Neural progenitor cell (in vitro differentiated cells): ENCODE measurements at regions not wholly inside any gene's neighbourhood (a gene's known extent, or its start where the extent isn't known, plus 50 kb on each side); places are given as distances from the start of the nearest gene placed in this dataset.

ENCODE experiments used
- DNase-seq: peaks from one replicate; pipeline ENCODE4 v3.0.0-alpha.2; 2016; ENCODE audit warnings: low spot score
- H2AFZ ChIP-seq: fragments of 200-600 bp; sonication (generic); replicated peaks from 2 replicates; pipeline ENCODE4 v1.6.1; 2016; ENCODE audit warnings: antibody characterized with exemption
- H3F3A ChIP-seq: fragments of 200-600 bp; sonication (generic); 2 replicates; pipeline ENCODE4 v1.6.1; 2016; ENCODE audit warnings: antibody characterized with exemption, low read depth
- H3K27ac ChIP-seq: fragments of 200-600 bp; sonication (generic); 2 replicates; pipeline ENCODE4 v1.5.1; 2016; ENCODE audit warnings: mild to moderate bottlenecking
- H3K27me3 ChIP-seq: fragments of 200-600 bp; sonication (generic); 2 replicates; pipeline ENCODE4 v1.6.1; 2016; ENCODE audit warnings: mild to moderate bottlenecking, moderate library complexity
- H3K36me3 ChIP-seq: fragments of 200-600 bp; sonication (generic); 2 replicates; pipeline ENCODE4 v1.5.1; 2016
- H3K4me1 ChIP-seq: fragments of 200-600 bp; sonication (generic); 2 replicates; pipeline ENCODE4 v1.6.1; 2016; ENCODE audit warnings: mixed run types
- H3K4me2 ChIP-seq: fragments of 200-600 bp; sonication (generic); 2 replicates; pipeline ENCODE4 v1.6.1; 2016
- H3K4me3 ChIP-seq: fragments of 200-600 bp; sonication (generic); 2 replicates; pipeline ENCODE4 v1.5.1; 2016
- H3K79me2 ChIP-seq: fragments of 200-600 bp; sonication (generic); 2 replicates; pipeline ENCODE4 v1.6.1; 2016; ENCODE audit warnings: low read depth
- H3K9ac ChIP-seq: fragments of 200-600 bp; sonication (generic); 2 replicates; pipeline ENCODE4 v1.6.1; 2016
- H3K9me3 ChIP-seq: fragments of 200-600 bp; sonication (generic); 2 replicates; pipeline ENCODE4 v1.5.1; 2016; ENCODE audit warnings: low read depth
- H4K20me1 ChIP-seq: fragments of 200-600 bp; sonication (generic); 2 replicates; pipeline ENCODE4 v1.6.1; 2016; ENCODE audit warnings: low read depth
- H3K27ac Mint-ChIP-seq: 3 replicates; pipeline ENCODE4 v1.8.0; 2021; ENCODE audit warnings: mixed read lengths
- H3K27me3 Mint-ChIP-seq: 2 replicates; pipeline ENCODE4 v1.8.0; 2022; ENCODE audit warnings: low read depth, mild to moderate bottlenecking, inconsistent platforms, moderate library complexity, mixed read lengths; ENCODE audit not compliant: insufficient read depth
- H3K36me3 Mint-ChIP-seq: 3 replicates; pipeline ENCODE4 v1.8.0; 2021; ENCODE audit warnings: mixed read lengths
- H3K4me1 Mint-ChIP-seq: 3 replicates; pipeline ENCODE4 v1.8.0; 2021; ENCODE audit warnings: mixed read lengths
- H3K4me3 Mint-ChIP-seq: 3 replicates; pipeline ENCODE4 v1.8.0; 2021; ENCODE audit warnings: mild to moderate bottlenecking, moderate library complexity, mixed read lengths
- H3K9me3 Mint-ChIP-seq: 3 replicates; pipeline ENCODE4 v1.8.0; 2020; ENCODE audit warnings: mixed read lengths
- EZH2 ChIP-seq: fragments of 200-600 bp; sonication (generic); IDR thresholded peaks from 2 replicates; pipeline ENCODE4 v1.6.1; 2017; ENCODE audit warnings: antibody characterized with exemption, mild to moderate bottlenecking, moderate library complexity
- EZH2phosphoT487 ChIP-seq: fragments of 200-600 bp; sonication (generic); IDR thresholded peaks from 2 replicates; pipeline ENCODE4 v1.6.1; 2017; ENCODE audit warnings: antibody characterized with exemption
- TF ChIP-seq, protein P1 (sequence below): fragments of 200-600 bp; sonication (generic); IDR thresholded peaks from 2 replicates; pipeline ENCODE4 v1.5.1; 2017; ENCODE audit warnings: antibody characterized with exemption, mild to moderate bottlenecking

- H4K20me1 ChIP-seq, result no peaks in the 10 kb centered on the region
- H3K27ac ChIP-seq, result no peak overlapping the region
- H3K36me3 ChIP-seq, result no peaks in the 10 kb centered on the region
- H3K4me1 ChIP-seq, result no peaks in the 10 kb centered on the region
- no peaks in the 10 kb centered on the region for H3K27me3 ChIP-seq
- peaks cover 3% of the 10 kb centered on the region for H3K27me3 Mint-ChIP-seq
- H3K4me3 ChIP-seq, result no peak overlapping the region
- H3K27ac Mint-ChIP-seq, result no peak overlapping the region
- H3K4me1 Mint-ChIP-seq, result peaks cover 8% of the 10 kb centered on the region
- TF ChIP-seq EZH2phosphoT487 (no peak), EZH2 (no peak)
- TF ChIP-seq, protein P1, sequence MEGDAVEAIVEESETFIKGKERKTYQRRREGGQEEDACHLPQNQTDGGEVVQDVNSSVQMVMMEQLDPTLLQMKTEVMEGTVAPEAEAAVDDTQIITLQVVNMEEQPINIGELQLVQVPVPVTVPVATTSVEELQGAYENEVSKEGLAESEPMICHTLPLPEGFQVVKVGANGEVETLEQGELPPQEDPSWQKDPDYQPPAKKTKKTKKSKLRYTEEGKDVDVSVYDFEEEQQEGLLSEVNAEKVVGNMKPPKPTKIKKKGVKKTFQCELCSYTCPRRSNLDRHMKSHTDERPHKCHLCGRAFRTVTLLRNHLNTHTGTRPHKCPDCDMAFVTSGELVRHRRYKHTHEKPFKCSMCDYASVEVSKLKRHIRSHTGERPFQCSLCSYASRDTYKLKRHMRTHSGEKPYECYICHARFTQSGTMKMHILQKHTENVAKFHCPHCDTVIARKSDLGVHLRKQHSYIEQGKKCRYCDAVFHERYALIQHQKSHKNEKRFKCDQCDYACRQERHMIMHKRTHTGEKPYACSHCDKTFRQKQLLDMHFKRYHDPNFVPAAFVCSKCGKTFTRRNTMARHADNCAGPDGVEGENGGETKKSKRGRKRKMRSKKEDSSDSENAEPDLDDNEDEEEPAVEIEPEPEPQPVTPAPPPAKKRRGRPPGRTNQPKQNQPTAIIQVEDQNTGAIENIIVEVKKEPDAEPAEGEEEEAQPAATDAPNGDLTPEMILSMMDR, result no peak
- H3K4me3 Mint-ChIP-seq, result no peak overlapping the region
- H3F3A ChIP-seq, result no peaks in the 10 kb centered on the region
- H3K9ac ChIP-seq, result no peak overlapping the region
- no peak for DNase-seq
- no peaks in the 10 kb centered on the region for H3K36me3 Mint-ChIP-seq
- no peak overlapping the region for H3K4me2 ChIP-seq
- no peak overlapping the region for H2AFZ ChIP-seq
- H3K9me3 Mint-ChIP-seq, result peaks cover 24% of the 10 kb centered on the region
- peaks cover under 1% of the 10 kb centered on the region for H3K9me3 ChIP-seq
- H3K79me2 ChIP-seq, result no peaks in the 10 kb centered on the region
Observed at GRCh38 chr16:79850348-79850747, 249.8 kb upstream of the MAF start.

- DNase-seq, result no peak
- Histone ChIP-seq H3K9ac (no peak overlapping the region), H3K79me2 (no peaks in the 10 kb centered on the region), H3K4me1 (no peaks in the 10 kb centered on the region), H3K27ac (no peak overlapping the region), H3K9me3 (no peaks in the 10 kb centered on the region), H2AFZ (no peak overlapping the region), H3K27me3 (no peaks in the 10 kb centered on the region), H3K4me3 (no peak overlapping the region), H3F3A (no peaks in the 10 kb centered on the region), H4K20me1 (no peaks in the 10 kb centered on the region), H3K36me3 (no peaks in the 10 kb centered on the region), H3K4me2 (no peak overlapping the region)
- H3K27ac Mint-ChIP-seq, result no peak overlapping the region
- no peak overlapping the region for H3K4me3 Mint-ChIP-seq
- H3K4me1 Mint-ChIP-seq, result peaks cover 8% of the 10 kb centered on the region
- peaks cover 3% of the 10 kb centered on the region for H3K27me3 Mint-ChIP-seq
- no peaks in the 10 kb centered on the region for H3K36me3 Mint-ChIP-seq
- H3K9me3 Mint-ChIP-seq, result peaks cover 15% of the 10 kb centered on the region
- TF ChIP-seq EZH2 (no peak), EZH2phosphoT487 (no peak)
- TF ChIP-seq, protein P1, result no peak
Observed at GRCh38 chr16:79849119-79849518, 248.6 kb upstream of the MAF start.

DNA sequence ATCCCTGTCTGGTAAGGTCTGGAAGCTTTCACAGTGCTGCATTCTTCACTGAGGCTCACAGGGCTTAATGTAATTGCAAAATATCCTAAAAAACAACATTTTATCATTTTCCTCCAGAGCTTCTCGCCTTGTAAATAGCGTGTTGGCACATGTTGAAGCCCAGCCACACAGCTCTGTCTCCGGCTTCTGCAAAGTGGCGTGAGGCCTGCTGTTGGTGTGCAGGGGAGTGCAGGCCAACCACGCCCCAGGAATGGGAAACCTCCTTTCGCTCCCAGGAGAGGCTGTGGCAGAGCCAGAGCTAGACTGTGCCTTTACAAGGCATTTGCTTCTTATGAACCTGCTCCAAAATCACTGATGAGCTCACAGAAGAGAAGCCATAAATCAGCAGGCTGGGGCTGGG lies 248.2 kb upstream of the MAF start:
- no peaks in the 10 kb centered on the region for H3K79me2 ChIP-seq
- H3K4me3 ChIP-seq, result no peak overlapping the region
- H3K27me3 ChIP-seq, result no peaks in the 10 kb centered on the region
- Mint-ChIP-seq H3K36me3 (no peaks in the 10 kb centered on the region), H3K27ac (no peak overlapping the region), H3K9me3 (peaks cover 15% of the 10 kb centered on the region), H3K4me1 (peaks cover 8% of the 10 kb centered on the region), H3K27me3 (peaks cover 3% of the 10 kb centered on the region), H3K4me3 (no peak overlapping the region)
- H3K4me2 ChIP-seq, result no peak overlapping the region
- no peak for DNase-seq
- no peak overlapping the region for H3K27ac ChIP-seq
- H2AFZ ChIP-seq, result no peak overlapping the region
- H3K9me3 ChIP-seq, result no peaks in the 10 kb centered on the region
- no peak overlapping the region for H3K9ac ChIP-seq
- H3F3A ChIP-seq, result no peaks in the 10 kb centered on the region
- H3K4me1 ChIP-seq, result no peaks in the 10 kb centered on the region
- TF ChIP-seq EZH2phosphoT487 (no peak), EZH2 (no peak)
- TF ChIP-seq, protein P1, result no peak
- no peaks in the 10 kb centered on the region for H3K36me3 ChIP-seq
- H4K20me1 ChIP-seq, result no peaks in the 10 kb centered on the region

- Histone ChIP-seq H2AFZ (no peak overlapping the region), H3K9ac (no peak overlapping the region), H3K4me3 (no peak overlapping the region), H3K27me3 (no peaks in the 10 kb centered on the region), H3F3A (no peaks in the 10 kb centered on the region), H3K36me3 (no peaks in the 10 kb centered on the region), H3K4me2 (no peak overlapping the region), H3K9me3 (no peaks in the 10 kb centered on the region), H3K27ac (no peak overlapping the region), H4K20me1 (no peaks in the 10 kb centered on the region), H3K79me2 (no peaks in the 10 kb centered on the region), H3K4me1 (no peaks in the 10 kb centered on the region)
- H3K4me3 Mint-ChIP-seq, result no peak overlapping the region
- peaks cover 3% of the 10 kb centered on the region for H3K27me3 Mint-ChIP-seq
- TF ChIP-seq EZH2, result no peak
- TF ChIP-seq, protein P1, result no peak
- no peak for TF ChIP-seq EZH2phosphoT487
- H3K36me3 Mint-ChIP-seq, result no peaks in the 10 kb centered on the region
- H3K27ac Mint-ChIP-seq, result no peak overlapping the region
- DNase-seq, result no peak
- peaks cover 9% of the 10 kb centered on the region for H3K9me3 Mint-ChIP-seq
- H3K4me1 Mint-ChIP-seq, result peaks cover 8% of the 10 kb centered on the region
Observed at GRCh38 chr16:79847569-79847968, 247.0 kb upstream of the MAF start.
